CD14-positive monocyte (primary cell): ENCODE measurements at regions not wholly inside any gene's neighbourhood (a gene's known extent, or its start where the extent isn't known, plus 50 kb on each side); places are given as distances from the start of the nearest gene placed in this dataset.

ENCODE experiments used
- DNase-seq, 3 donors: peaks; one replicate each; pipeline ENCODE4 v3.0.0-alpha.2; 2011 to 2022
- H2AFZ ChIP-seq: 2 replicates; pipeline ENCODE4 v1.6.0; 2012; ENCODE audit warnings: mild to moderate bottlenecking, low read depth, low read length, inconsistent platforms; ENCODE audit not compliant: insufficient read depth, poor library complexity, severe bottlenecking
- H3K27ac ChIP-seq, 2 donors: 1 replicate in 1 of 2; 2 replicates in 1 of 2; pipeline ENCODE4 v1.5.1; 2012 to 2013; ENCODE audit warnings: low read length in 2 of 2, control low read depth in 1 of 2, inconsistent platforms in 1 of 2, low read depth in 1 of 2, mild to moderate bottlenecking in 1 of 2
- H3K27me3 ChIP-seq, 2 donors: one replicate each; pipeline versions ENCODE4 v1.6.0 to v1.6.1; 2011 to 2013; ENCODE audit warnings: low read length in 2 of 2; ENCODE audit not compliant: control insufficient read depth in 2 of 2, insufficient read depth in 2 of 2
- H3K36me3 ChIP-seq, 2 donors: replicated peaks in 1 of 2; 1 replicate in 1 of 2; 2 replicates in 1 of 2; pipeline versions ENCODE4 v1.5.1 to v1.6.1; 2012 to 2013; ENCODE audit warnings: low read length in 2 of 2, control low read depth in 1 of 2, inconsistent platforms in 1 of 2, mild to moderate bottlenecking in 1 of 2; ENCODE audit not compliant: insufficient read depth in 2 of 2, control insufficient read depth in 1 of 2
- H3K4me1 ChIP-seq, 2 donors: 1 replicate in 1 of 2; 2 replicates in 1 of 2; pipeline versions ENCODE4 v1.5.1 to v1.6.1; 2012 to 2013; ENCODE audit warnings: low read length in 2 of 2, control low read depth in 1 of 2, inconsistent platforms in 1 of 2, mild to moderate bottlenecking in 1 of 2, moderate library complexity in 1 of 2; ENCODE audit not compliant: insufficient read depth in 2 of 2, control insufficient read depth in 1 of 2
- H3K4me2 ChIP-seq: replicated peaks from 2 replicates; pipeline ENCODE3; 2012; ENCODE audit warnings: low read length, moderate library complexity, mild to moderate bottlenecking; ENCODE audit not compliant: poor library complexity, severe bottlenecking; ENCODE audit errors: extremely low read depth
- H3K4me3 ChIP-seq, 3 experiments: fragments of 200-600 bp in 1 of 3; sonication (generic) in 1 of 3; replicated peaks in 1 of 3; 1 replicate in 2 of 3; 2 replicates in 1 of 3; pipeline ENCODE4 v1.5.1; 2011 to 2013; ENCODE audit warnings: low read length in 3 of 3, mild to moderate bottlenecking in 3 of 3, control low read depth in 2 of 3, low read depth in 2 of 3, inconsistent platforms in 1 of 3, moderate library complexity in 1 of 3
- H3K79me2 ChIP-seq: 2 replicates; pipeline ENCODE4 v1.6.0; 2012; ENCODE audit warnings: mild to moderate bottlenecking, control low read depth, inconsistent platforms, low read length, moderate library complexity; ENCODE audit not compliant: insufficient read depth
- H3K9ac ChIP-seq: 2 replicates; pipeline ENCODE4 v1.6.0; 2017; ENCODE audit warnings: low read length, mild to moderate bottlenecking; ENCODE audit not compliant: insufficient read depth, poor library complexity, severe bottlenecking
- H3K9me3 ChIP-seq, 2 donors: replicated peaks in 1 of 2; 1 replicate in 1 of 2; 2 replicates in 1 of 2; pipeline versions ENCODE4 v1.5.1 to v1.6.1; 2012 to 2013; ENCODE audit warnings: low read length in 2 of 2, control low read depth in 1 of 2; ENCODE audit not compliant: control insufficient read depth in 1 of 2, insufficient read depth in 1 of 2
- H4K20me1 ChIP-seq: 2 replicates; pipeline ENCODE4 v1.6.0; 2012; ENCODE audit warnings: mild to moderate bottlenecking, low read length, control low read depth, moderate library complexity; ENCODE audit not compliant: insufficient read depth
- H3K27ac Mint-ChIP-seq, 7 donors: one replicate each; pipeline ENCODE4 v1.8.0; 2020; ENCODE audit warnings: mild to moderate bottlenecking in 7 of 7, mixed read lengths in 7 of 7, moderate library complexity in 6 of 7, inconsistent platforms in 2 of 7
- H3K27me3 Mint-ChIP-seq, 3 donors: one replicate each; pipeline ENCODE4 v1.8.0; 2021 to 2022; ENCODE audit warnings: low read depth in 3 of 3, mild to moderate bottlenecking in 3 of 3, mixed read lengths in 3 of 3, moderate library complexity in 3 of 3, inconsistent platforms in 1 of 3
- H3K36me3 Mint-ChIP-seq, 2 donors: one replicate each; pipeline ENCODE4 v1.8.0; 2020; ENCODE audit warnings: mixed read lengths in 2 of 2, inconsistent platforms in 1 of 2, mild to moderate bottlenecking in 1 of 2
- H3K4me1 Mint-ChIP-seq: one replicate; pipeline ENCODE4 v1.8.0; 2020; ENCODE audit warnings: mild to moderate bottlenecking, mixed read lengths
- H3K4me3 Mint-ChIP-seq, 2 donors: one replicate each; pipeline ENCODE4 v1.8.0; 2020; ENCODE audit warnings: mild to moderate bottlenecking in 2 of 2, mixed read lengths in 2 of 2, moderate library complexity in 1 of 2
- H3K9me3 Mint-ChIP-seq, 7 donors: one replicate each; pipeline ENCODE4 v1.8.0; 2020 to 2022; ENCODE audit warnings: mixed read lengths in 7 of 7, mild to moderate bottlenecking in 6 of 7, moderate library complexity in 6 of 7, inconsistent platforms in 2 of 7
- CTCF ChIP-seq: fragments of 200-600 bp; IDR thresholded peaks from one replicate; pipeline ENCODE4 v1.8.0; 2022; ENCODE audit warnings: antibody characterized with exemption, mild to moderate bottlenecking
- WGBS: methylation state at CpG from one replicate; pipeline ENCODE4 v1.1.5; 2013; ENCODE audit warnings: missing lambda C conversion rate; ENCODE audit not compliant: insufficient coverage; 5-methylcytosine and 5-hydroxymethylcytosine counted together
- intact Hi-C, 2 donors: fragments of 100-400 bp; cut with micrococcal nuclease; formaldehyde crosslinking; loops; one replicate each; pipeline versions ENCODE4 v1.15.0 to v1.15.1; 2023

- Histone ChIP-seq H3K27me3 (no peaks in the 10 kb centered on the region), H3K79me2 (no peaks in the 10 kb centered on the region), H2AFZ (no peak overlapping the region), H3K9ac (no peak overlapping the region), H3K4me1 (no peaks in the 10 kb centered on the region), H3K9me3 (no peaks in the 10 kb centered on the region), H4K20me1 (no peaks in the 10 kb centered on the region), H3K27ac (no peak overlapping the region), H3K4me2 (no peak overlapping the region), H3K36me3 (no peaks in the 10 kb centered on the region), H3K4me3 (no peak overlapping the region)
- Mint-ChIP-seq H3K4me3 (no peak overlapping the region), H3K27me3 (no peaks in the 10 kb centered on the region), H3K4me1 (no peaks in the 10 kb centered on the region), H3K27ac (no peak overlapping the region), H3K9me3 (peaks cover 0 to 11% (median 3%) of the 10 kb centered on the region in 7 donors), H3K36me3 (no peaks in the 10 kb centered on the region)
- TF ChIP-seq CTCF = no peak
- intact Hi-C loops = no loop called here
- 90% methylated on average over 1 of the region's 2 CpGs for WGBS
- no peak for DNase-seq
Observed at GRCh38 chr5:8386719-8387288, 517.9 kb downstream of the MTRR start.

GRCh38 chr5:8391911-8392310 lies 523.0 kb downstream of the MTRR start:
- Histone ChIP-seq H3K79me2 (no peaks in the 10 kb centered on the region), H3K4me2 (no peak overlapping the region), H2AFZ (no peak overlapping the region), H3K27ac (no peak overlapping the region), H4K20me1 (no peaks in the 10 kb centered on the region), H3K36me3 (no peaks in the 10 kb centered on the region), H3K27me3 (no peaks in the 10 kb centered on the region), H3K4me1 (no peaks in the 10 kb centered on the region), H3K9ac (no peak overlapping the region), H3K9me3 (no peaks in the 10 kb centered on the region), H3K4me3 (no peak overlapping the region)
- intact Hi-C loops = no loop called here
- DNase-seq = no peak
- H3K9me3 Mint-ChIP-seq = peaks cover 0 to 13% (median 2%) of the 10 kb centered on the region in 7 donors
- H3K4me3 Mint-ChIP-seq = no peak overlapping the region
- TF ChIP-seq CTCF = no peak
- no peak overlapping the region for H3K27ac Mint-ChIP-seq
- H3K36me3 Mint-ChIP-seq = no peaks in the 10 kb centered on the region
- no peaks in the 10 kb centered on the region for H3K4me1 Mint-ChIP-seq
- no peaks in the 10 kb centered on the region for H3K27me3 Mint-ChIP-seq
- no CpG with 5 or more reads among the region's 2 CpGs for WGBS
